NOMO-1 treated with DMSO at 0.1 percent for 48 hours (cell line): ENCODE measurements at regions not wholly inside any gene's neighbourhood (a gene's known extent, or its start where the extent isn't known, plus 50 kb on each side); places are given as distances from the start of the nearest gene placed in this dataset.

Experiments used
- DNase-seq: peaks from one replicate; lab custom pipeline; 2025; ENCODE audit not compliant: unreplicated experiment; lab: John Stamatoyannopoulos, UW

- no peak for DNase-seq
These were observed 158.6 kb downstream of the ICE1 start for GRCh38 chr5:5581080-5581479.

GRCh38 chr5:5576744-5577143 lies 154.3 kb downstream of the ICE1 start:
- no peak for DNase-seq

GRCh38 chr5:5575461-5575860 lies 153.0 kb downstream of the ICE1 start:
- no peak for DNase-seq

GRCh38 chr5:5573798-5574380 lies 151.4 kb downstream of the ICE1 start:
- no peak for DNase-seq

GRCh38 chr5:5572976-5573797 lies 150.7 kb downstream of the ICE1 start:
- no peak for DNase-seq

- no peak for DNase-seq
These were observed 149.8 kb downstream of the ICE1 start for GRCh38 chr5:5572010-5572865.

GRCh38 chr5:5570646-5571045 lies 148.2 kb downstream of the ICE1 start:
- no peak for DNase-seq

GRCh38 chr5:5564898-5565297 lies 142.4 kb downstream of the ICE1 start:
- no peak for DNase-seq

GRCh38 chr5:5560016-5560415 lies 137.5 kb downstream of the ICE1 start:
- DNase-seq = no peak

- no peak for DNase-seq
These were observed 136.4 kb downstream of the ICE1 start for GRCh38 chr5:5558638-5559527.

- no peak for DNase-seq
These were observed 135.6 kb downstream of the ICE1 start for GRCh38 chr5:5558102-5558501.

GRCh38 chr5:5551499-5551898 lies 129.0 kb downstream of the ICE1 start:
- no peak for DNase-seq

- DNase-seq = no peak
These were observed 123.9 kb downstream of the ICE1 start for GRCh38 chr5:5546408-5546807.

- DNase-seq = no peak
These were observed 121.7 kb downstream of the ICE1 start for GRCh38 chr5:5544094-5544663.

GRCh38 chr5:5542654-5543053 lies 120.2 kb downstream of the ICE1 start:
- DNase-seq = no peak

GRCh38 chr5:5540065-5540464 lies 117.6 kb downstream of the ICE1 start:
- no peak for DNase-seq
